NCI-H446 treated with DMSO at 0.1 percent for 48 hours (cell line): ENCODE measurements at regions not wholly inside any gene's neighbourhood (a gene's known extent, or its start where the extent isn't known, plus 50 kb on each side); places are given as distances from the start of the nearest gene placed in this dataset.
"Not testable (repeated sequence)": the region's sequence is repeated elsewhere in the genome, so short reads cannot be mapped to it uniquely, and the experiment has no call there.

ENCODE experiments used
- DNase-seq: peaks from one replicate; lab custom pipeline; 2025; lab: John Stamatoyannopoulos, UW

- DNase-seq: no peak
These were observed 217.9 kb upstream of the MOCS1 start for GRCh38 chr6:40152196-40152595.

GRCh38 chr6:40148882-40149573 lies 214.8 kb upstream of the MOCS1 start:
- DNase-seq: no peak

GRCh38 chr6:40146902-40147301 lies 212.6 kb upstream of the MOCS1 start:
- no peak for DNase-seq

GRCh38 chr6:40139447-40139846 lies 205.2 kb upstream of the MOCS1 start:
- no peak for DNase-seq

- DNase-seq: no peak
These were observed 204.0 kb upstream of the MOCS1 start for GRCh38 chr6:40138273-40138720.

- no peak for DNase-seq
These were observed 201.3 kb upstream of the MOCS1 start for GRCh38 chr6:40135491-40136072.

GRCh38 chr6:40133981-40134380 lies 199.7 kb upstream of the MOCS1 start:
- not testable (repeated sequence) for DNase-seq

- DNase-seq: no peak
These were observed 197.4 kb upstream of the MOCS1 start for GRCh38 chr6:40131675-40132074.

GRCh38 chr6:40128127-40128526 lies 193.9 kb upstream of the MOCS1 start:
- DNase-seq: no peak

GRCh38 chr6:40125680-40126394 lies 191.6 kb upstream of the MOCS1 start:
- DNase-seq: no peak

- no peak for DNase-seq
These were observed 190.7 kb upstream of the MOCS1 start for GRCh38 chr6:40124924-40125323.

- no peak for DNase-seq
These were observed 182.6 kb upstream of the MOCS1 start for GRCh38 chr6:40116832-40117231.

- DNase-seq: no peak
These were observed 178.1 kb upstream of the MOCS1 start for GRCh38 chr6:40112350-40112749.

- DNase-seq: no peak
These were observed 174.5 kb upstream of the MOCS1 start for GRCh38 chr6:40108736-40109135.

- DNase-seq: no peak
These were observed 172.6 kb upstream of the MOCS1 start for GRCh38 chr6:40106840-40107239.

- no peak for DNase-seq
These were observed 164.5 kb upstream of the MOCS1 start for GRCh38 chr6:40098774-40099173.

GRCh38 chr6:40097590-40097989 lies 163.3 kb upstream of the MOCS1 start:
- DNase-seq: peak; percentile 11

GRCh38 chr6:40083141-40083920 lies 149.1 kb upstream of the MOCS1 start:
- DNase-seq: no peak

GRCh38 chr6:40082278-40083043 lies 148.2 kb upstream of the MOCS1 start:
- DNase-seq: no peak

GRCh38 chr6:40077736-40078135 lies 143.5 kb upstream of the MOCS1 start:
- peak; percentile 11 for DNase-seq

- no peak for DNase-seq
These were observed 143.1 kb upstream of the MOCS1 start for GRCh38 chr6:40077315-40077714.
